Stimulated activated naive B cell treated with anti-CD40 and anti-IgM and Interleukin-4, amounts not matched to agents 10 μg/mL and 1 μg/mL and 100 μg/mL, for 72 hours (primary cell): ENCODE measurements at regions not wholly inside any gene's neighbourhood (a gene's known extent, or its start where the extent isn't known, plus 50 kb on each side); places are given as distances from the start of the nearest gene placed in this dataset.

Experiments
- ATAC-seq, 2 donors: fragments of 150-1000 bp; cut with Tn5 transposase; replicated peaks; 2 replicates each; pipeline ENCODE4 v1.10.0; 2021; ENCODE audit warnings: moderate library complexity in 1 of 2
- DNase-seq: peaks from one replicate; pipeline ENCODE4 v3.0.0; 2021
- H3K27ac Mint-ChIP-seq: one replicate; pipeline ENCODE4 v1.8.0; 2022; ENCODE audit warnings: mild to moderate bottlenecking, mixed read lengths
- H3K27me3 Mint-ChIP-seq, 2 donors: one replicate each; pipeline ENCODE4 v1.8.0; 2022; ENCODE audit warnings: mixed read lengths in 2 of 2
- H3K36me3 Mint-ChIP-seq, 2 donors: one replicate each; pipeline ENCODE4 v1.8.0; 2022; ENCODE audit warnings: mixed read lengths in 2 of 2, mild to moderate bottlenecking in 1 of 2
- H3K4me1 Mint-ChIP-seq, 2 donors: one replicate each; pipeline ENCODE4 v1.8.0; 2022; ENCODE audit warnings: mixed read lengths in 2 of 2, mild to moderate bottlenecking in 1 of 2
- H3K4me3 Mint-ChIP-seq, 2 donors: one replicate each; pipeline ENCODE4 v1.8.0; 2022; ENCODE audit warnings: mild to moderate bottlenecking in 2 of 2, mixed read lengths in 2 of 2, moderate library complexity in 1 of 2
- H3K9me3 Mint-ChIP-seq, 2 donors: one replicate each; pipeline ENCODE4 v1.8.0; 2022; ENCODE audit warnings: mixed read lengths in 2 of 2, mild to moderate bottlenecking in 1 of 2

DNA sequence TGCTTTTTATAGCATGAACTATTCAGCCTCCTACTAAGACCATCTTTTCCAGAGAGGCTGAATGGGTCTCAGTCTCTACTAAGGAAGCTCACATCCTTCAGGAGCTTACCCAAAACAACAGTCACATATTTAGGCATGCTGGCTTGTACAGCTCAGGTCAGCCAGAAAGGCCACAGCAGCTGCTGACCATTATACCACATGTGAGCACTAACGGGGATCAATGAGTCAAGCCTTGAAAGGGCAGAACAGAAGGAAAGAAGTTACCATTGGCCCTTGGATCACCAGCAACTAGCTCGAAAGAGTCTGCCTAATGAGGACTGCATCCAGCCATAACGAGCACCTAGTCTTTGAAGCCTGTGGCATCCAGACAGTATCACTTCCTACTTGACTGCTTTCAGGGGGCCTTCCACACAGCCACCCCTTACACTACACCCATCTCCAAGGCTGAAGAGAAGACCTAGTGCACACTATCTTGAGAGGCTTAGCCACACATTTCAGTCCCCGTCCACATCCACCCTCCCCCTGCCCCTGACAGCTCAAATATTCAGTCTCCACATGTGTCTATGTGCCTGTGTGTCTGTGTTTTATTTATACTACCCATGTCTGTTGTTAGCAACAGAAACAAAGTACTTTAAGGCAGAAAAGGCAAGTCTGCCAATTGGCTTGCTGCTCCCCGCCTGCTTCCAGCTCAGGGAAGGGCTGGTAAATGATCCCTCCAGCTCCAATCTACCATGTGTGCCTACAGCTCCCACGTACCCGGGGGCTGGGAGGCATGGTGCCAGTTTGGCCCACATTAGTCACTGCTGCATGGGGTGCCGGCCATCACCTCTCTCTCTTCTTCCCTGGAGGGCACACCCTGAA is 95.5 kb downstream of the RPL27A start:
- DNase-seq (no peak), ATAC-seq (peak; percentile 91 to 92)
- Mint-ChIP-seq H3K4me3 (no peak overlapping the region), H3K27ac (no peak overlapping the region), H3K4me1 (peaks cover 11 to 17% of the 10 kb centered on the region in 2 donors), H3K36me3 (no peaks in the 10 kb centered on the region), H3K9me3 (no peaks in the 10 kb centered on the region), H3K27me3 (peaks cover 16 to 22% of the 10 kb centered on the region in 2 donors)

DNA sequence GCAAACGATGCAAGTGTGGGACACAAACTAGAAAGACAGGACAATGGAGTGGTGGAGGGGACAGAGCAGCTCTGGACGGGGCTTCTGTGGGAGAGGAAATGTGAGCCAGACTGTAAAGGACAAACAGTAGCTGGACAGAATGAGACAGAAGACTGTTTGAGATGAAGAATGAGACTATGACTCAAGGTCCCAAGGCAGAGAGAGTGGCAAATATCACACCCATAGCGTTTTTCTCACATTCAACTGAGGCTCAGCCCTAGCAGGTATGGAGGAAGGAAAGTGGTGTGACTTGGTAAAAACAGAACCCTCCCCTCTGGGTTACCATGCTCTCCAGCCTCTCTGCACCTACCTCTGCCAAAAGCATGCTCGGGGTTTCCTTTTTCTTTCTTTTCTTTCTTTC is 96.5 kb downstream of the RPL27A start:
- Mint-ChIP-seq H3K36me3 (no peaks in the 10 kb centered on the region), H3K4me3 (no peak overlapping the region), H3K4me1 (peaks cover 11 to 17% of the 10 kb centered on the region in 2 donors), H3K9me3 (no peaks in the 10 kb centered on the region), H3K27me3 (peaks cover 16 to 22% of the 10 kb centered on the region in 2 donors), H3K27ac (no peak overlapping the region)
- no peak for ATAC-seq
- no peak for DNase-seq

DNA sequence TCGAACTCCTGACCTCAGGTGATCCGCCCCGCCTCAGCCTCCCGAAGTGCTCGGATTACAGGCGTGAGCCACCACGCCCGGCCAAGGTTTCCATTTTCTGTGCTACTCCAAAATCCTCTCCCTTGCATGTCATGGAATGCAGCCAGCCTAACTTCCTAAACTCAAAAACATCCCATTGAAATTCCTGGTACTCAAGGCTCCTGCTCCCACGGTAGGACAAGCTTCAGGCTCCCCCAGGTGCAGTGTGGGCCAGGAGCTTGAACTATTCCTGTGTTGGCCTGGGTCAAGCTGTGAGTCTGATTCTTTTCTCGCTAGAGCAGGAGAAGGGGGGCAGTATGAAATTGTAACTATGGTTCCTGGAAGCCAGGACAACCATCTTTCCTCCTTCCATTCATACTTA is 97.1 kb downstream of the RPL27A start:
- no peak overlapping the region for H3K4me3 Mint-ChIP-seq

DNA sequence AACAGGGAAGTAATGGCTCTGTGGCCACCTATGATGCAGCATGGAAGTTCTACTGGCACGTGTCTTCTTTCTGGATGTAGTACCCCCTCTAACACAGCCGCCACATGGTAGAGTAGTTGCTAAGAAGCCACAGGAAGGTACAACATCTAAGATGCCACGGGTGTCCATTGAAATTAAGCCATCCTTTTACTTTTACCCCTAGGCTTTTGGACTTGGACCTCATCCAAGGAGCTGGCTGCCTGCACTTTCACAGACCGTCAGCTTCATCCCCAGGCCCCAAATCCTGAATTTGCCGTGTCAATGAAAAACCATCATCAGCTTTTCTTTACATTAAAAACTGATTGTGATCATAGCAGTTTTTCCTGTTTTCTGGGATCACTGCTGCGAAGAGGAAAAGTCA is 102.4 kb downstream of the RPL27A start:
- no peak for ATAC-seq
- no peak overlapping the region for H3K27ac Mint-ChIP-seq
- H3K27me3 Mint-ChIP-seq, result peaks cover 12 to 18% of the 10 kb centered on the region in 2 donors
- no peaks in the 10 kb centered on the region for H3K36me3 Mint-ChIP-seq
- DNase-seq, result no peak
- no peak overlapping the region for H3K4me3 Mint-ChIP-seq
- no peaks in the 10 kb centered on the region for H3K9me3 Mint-ChIP-seq
- H3K4me1 Mint-ChIP-seq, result peaks cover 0 to under 1% of the 10 kb centered on the region in 2 donors

More for the DNA sequence above, 97.1 kb downstream of the RPL27A start:
- Mint-ChIP-seq H3K9me3 (no peaks in the 10 kb centered on the region), H3K36me3 (no peaks in the 10 kb centered on the region), H3K27ac (no peak overlapping the region), H3K4me1 (peaks cover 9 to 12% of the 10 kb centered on the region in 2 donors), H3K27me3 (peaks cover 16 to 22% of the 10 kb centered on the region in 2 donors)
- ATAC-seq (no peak), DNase-seq (no peak)

DNA sequence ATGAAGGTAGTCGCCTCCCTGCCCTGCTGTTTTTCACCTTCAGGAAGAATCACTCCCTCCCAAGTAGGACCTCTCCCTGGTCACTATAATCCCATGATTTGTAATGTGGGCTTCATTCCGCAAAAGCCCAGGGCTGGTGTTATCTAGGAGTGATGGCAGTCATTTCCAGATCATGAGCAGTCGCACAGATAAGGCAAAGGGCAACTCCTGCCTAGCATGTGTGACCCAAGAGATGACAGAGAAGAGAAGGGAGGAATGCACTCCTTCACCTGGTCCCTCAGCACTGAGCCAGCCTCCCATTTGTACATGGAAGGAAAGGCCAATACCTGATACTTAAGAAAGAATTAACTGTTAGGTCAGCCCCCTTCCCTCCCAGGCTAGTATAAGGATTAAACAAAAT is 102.9 kb downstream of the RPL27A start:
- no peak overlapping the region for H3K27ac Mint-ChIP-seq
- no peak for DNase-seq
- no peaks in the 10 kb centered on the region for H3K36me3 Mint-ChIP-seq
- H3K9me3 Mint-ChIP-seq, result no peaks in the 10 kb centered on the region
- no peak for ATAC-seq
- H3K4me1 Mint-ChIP-seq, result peaks cover 0 to 2% of the 10 kb centered on the region in 2 donors
- H3K4me3 Mint-ChIP-seq, result no peak overlapping the region
- peaks cover 8 to 13% of the 10 kb centered on the region in 2 donors for H3K27me3 Mint-ChIP-seq

DNA sequence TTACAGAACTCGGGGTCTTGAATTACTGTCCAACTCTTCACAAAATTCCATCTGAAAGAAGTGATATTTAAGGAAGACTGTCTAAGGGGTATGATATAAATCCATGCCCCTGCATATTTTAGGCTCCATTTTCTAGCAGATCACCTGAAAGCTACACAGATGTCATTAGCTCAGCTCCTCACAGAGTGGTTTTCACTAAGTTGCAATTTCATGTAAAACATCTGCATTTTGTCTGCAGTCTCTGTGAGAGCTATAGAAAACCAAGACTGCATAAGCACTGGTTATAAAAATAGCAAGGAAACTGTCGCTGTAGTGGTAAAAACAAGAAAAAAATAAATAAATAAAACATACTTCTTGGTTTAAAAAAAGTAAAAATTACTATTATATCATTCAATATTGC is 103.4 kb downstream of the RPL27A start:
- no peak for ATAC-seq
- peaks cover 0 to 2% of the 10 kb centered on the region in 2 donors for H3K4me1 Mint-ChIP-seq
- H3K9me3 Mint-ChIP-seq, result no peaks in the 10 kb centered on the region
- H3K36me3 Mint-ChIP-seq, result no peaks in the 10 kb centered on the region
- H3K27ac Mint-ChIP-seq, result no peak overlapping the region
- peaks cover 3 to 11% of the 10 kb centered on the region in 2 donors for H3K27me3 Mint-ChIP-seq
- DNase-seq, result no peak
- no peak overlapping the region for H3K4me3 Mint-ChIP-seq

DNA sequence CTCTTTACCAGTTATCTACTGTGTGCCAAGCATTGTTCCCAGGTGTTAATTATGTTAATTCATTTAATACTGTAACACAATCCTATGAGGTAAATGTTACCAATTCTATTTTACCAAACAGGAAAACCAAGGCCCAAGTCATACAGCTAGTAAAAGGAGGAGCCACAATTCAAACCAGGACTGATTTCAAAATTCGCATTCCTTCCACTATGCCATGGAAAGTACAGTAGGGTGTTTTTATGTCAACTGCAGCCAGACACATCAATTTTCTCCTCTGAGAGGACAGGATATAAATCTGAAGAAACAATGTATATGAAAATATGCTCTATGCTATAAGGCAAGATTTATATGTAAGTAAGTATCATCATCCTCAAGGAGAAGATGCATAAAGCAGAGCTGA is 104.3 kb downstream of the RPL27A start:
- Mint-ChIP-seq H3K4me1 (peaks cover 0 to 2% of the 10 kb centered on the region in 2 donors), H3K36me3 (no peaks in the 10 kb centered on the region), H3K9me3 (no peaks in the 10 kb centered on the region), H3K27ac (no peak overlapping the region), H3K27me3 (peaks cover 0 to 5% of the 10 kb centered on the region in 2 donors), H3K4me3 (no peak overlapping the region)
- ATAC-seq (no peak), DNase-seq (no peak)

DNA sequence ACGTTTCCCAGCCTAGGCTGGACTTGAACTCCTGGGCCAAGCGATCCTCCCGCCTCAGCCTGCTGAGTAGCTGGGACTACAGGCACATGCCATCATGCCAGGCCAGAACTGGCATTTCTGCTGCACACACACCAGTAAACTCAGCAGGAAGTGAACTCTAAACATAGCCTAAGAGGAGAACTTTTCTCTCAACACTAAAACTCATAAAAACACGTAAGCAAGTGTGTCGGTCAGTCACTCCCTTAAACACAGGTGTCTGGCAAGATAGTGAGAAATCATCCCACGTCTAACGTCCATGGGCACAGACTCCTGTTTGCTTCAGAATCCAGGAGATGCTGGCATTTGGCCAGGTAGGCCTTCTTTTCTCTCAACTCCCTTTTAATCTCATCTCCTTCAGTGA is 104.8 kb downstream of the RPL27A start:
- no peaks in the 10 kb centered on the region for H3K36me3 Mint-ChIP-seq
- no peaks in the 10 kb centered on the region for H3K9me3 Mint-ChIP-seq
- peaks cover 0 to 2% of the 10 kb centered on the region in 2 donors for H3K4me1 Mint-ChIP-seq
- DNase-seq (no peak), ATAC-seq (no peak)
- H3K27me3 Mint-ChIP-seq, result peaks cover 0 to 5% of the 10 kb centered on the region in 2 donors
- no peak overlapping the region for H3K27ac Mint-ChIP-seq
- no peak overlapping the region for H3K4me3 Mint-ChIP-seq

DNA sequence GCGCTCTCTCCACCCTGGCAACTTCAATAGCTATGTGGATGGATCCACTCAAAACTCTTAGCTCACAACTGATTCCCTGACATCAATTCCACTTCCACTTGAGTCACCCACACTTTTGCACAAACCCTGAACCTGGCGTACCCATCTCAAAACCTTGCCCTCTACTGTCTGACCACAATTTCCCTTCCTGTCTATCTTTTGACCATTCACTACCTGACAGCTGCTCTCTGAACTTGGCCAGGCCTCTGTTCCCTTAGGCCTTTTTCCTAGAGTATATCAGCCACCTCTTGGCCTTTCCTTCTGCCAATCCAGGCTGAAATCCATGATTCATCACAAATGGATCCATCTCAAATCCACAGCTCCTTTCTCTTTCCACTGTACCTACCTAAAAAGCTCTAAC is 106.0 kb downstream of the RPL27A start:
- Mint-ChIP-seq H3K4me1 (peaks cover 0 to 2% of the 10 kb centered on the region in 2 donors), H3K9me3 (no peaks in the 10 kb centered on the region), H3K4me3 (no peak overlapping the region), H3K27me3 (peaks cover 0 to 5% of the 10 kb centered on the region in 2 donors), H3K27ac (no peak overlapping the region), H3K36me3 (no peaks in the 10 kb centered on the region)
- no peak for ATAC-seq
- no peak for DNase-seq

DNA sequence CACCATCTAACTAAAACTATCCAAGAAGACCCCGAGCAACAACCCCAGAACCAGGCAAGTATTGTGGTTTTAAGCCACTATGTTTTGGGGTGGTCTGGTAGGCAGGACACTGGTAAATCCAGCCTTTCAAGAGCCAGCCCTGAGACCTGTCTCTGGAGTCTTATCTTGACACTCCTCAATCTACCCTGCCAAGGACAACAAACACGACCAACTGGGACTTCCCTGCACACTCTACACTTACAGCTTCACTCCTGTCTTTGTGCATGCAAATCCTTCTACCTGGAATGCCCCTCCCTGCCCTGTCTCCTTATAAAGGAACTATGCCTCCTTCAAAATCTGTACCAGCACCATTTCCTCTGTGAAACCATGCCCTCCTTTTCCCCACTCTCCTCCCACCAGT is 107.3 kb downstream of the RPL27A start:
- no peaks in the 10 kb centered on the region for H3K9me3 Mint-ChIP-seq
- no peak for ATAC-seq

DNA sequence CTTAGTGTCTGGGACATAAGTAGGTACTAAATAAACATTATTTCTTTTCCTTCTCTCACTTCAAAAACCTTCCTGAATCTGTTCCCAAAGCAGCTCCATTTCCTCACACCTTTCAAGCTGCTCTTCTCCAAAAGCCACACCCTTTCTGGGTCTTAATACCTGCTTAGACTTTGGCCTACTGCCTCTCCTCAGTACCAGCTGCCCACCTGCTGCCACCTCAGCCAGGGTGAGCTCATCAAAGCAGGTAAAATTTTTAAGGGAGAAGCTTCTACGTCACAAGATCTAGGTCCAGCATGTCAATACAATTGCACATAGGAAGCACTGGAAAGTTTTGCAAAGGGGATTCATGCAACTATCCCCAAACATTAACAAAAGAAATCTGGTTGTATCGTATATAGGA is 108.4 kb downstream of the RPL27A start:
- DNase-seq (no peak), ATAC-seq (no peak)
- peaks cover 0 to 10% of the 10 kb centered on the region in 2 donors for H3K27me3 Mint-ChIP-seq
- H3K9me3 Mint-ChIP-seq, result no peaks in the 10 kb centered on the region
- no peak overlapping the region for H3K4me3 Mint-ChIP-seq
- no peaks in the 10 kb centered on the region for H3K36me3 Mint-ChIP-seq
- H3K4me1 Mint-ChIP-seq, result peaks cover 0 to 2% of the 10 kb centered on the region in 2 donors
- H3K27ac Mint-ChIP-seq, result no peak overlapping the region

More for the DNA sequence above, 107.3 kb downstream of the RPL27A start:
- Mint-ChIP-seq H3K27ac (no peak overlapping the region), H3K36me3 (no peaks in the 10 kb centered on the region), H3K4me1 (peaks cover 0 to 2% of the 10 kb centered on the region in 2 donors), H3K4me3 (no peak overlapping the region), H3K27me3 (peaks cover 0 to 5% of the 10 kb centered on the region in 2 donors)
- DNase-seq, result no peak

DNA sequence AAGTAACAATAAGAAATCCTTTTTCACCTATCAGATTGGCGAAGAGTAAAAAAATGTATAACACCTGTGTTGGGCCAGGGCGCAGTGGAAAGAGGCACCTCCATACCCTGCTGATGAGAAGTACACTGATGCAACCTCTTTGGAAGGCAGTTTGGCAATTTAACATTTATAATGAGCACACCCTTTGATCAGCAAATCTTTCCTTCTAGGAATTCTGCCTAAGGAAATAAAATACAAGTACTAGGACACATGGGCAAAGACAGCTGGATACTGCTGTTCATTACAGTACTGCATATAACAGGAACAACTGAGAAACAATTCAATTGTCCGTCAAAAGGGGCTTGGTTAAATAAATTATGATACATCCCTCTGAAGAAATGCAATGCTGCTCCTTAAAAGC is 110.1 kb downstream of the RPL27A start:
- Mint-ChIP-seq H3K4me1 (peaks cover 0 to 2% of the 10 kb centered on the region in 2 donors), H3K27ac (no peak overlapping the region), H3K4me3 (no peak overlapping the region), H3K9me3 (no peaks in the 10 kb centered on the region), H3K27me3 (peaks cover 3 to 15% of the 10 kb centered on the region in 2 donors), H3K36me3 (no peaks in the 10 kb centered on the region)
- DNase-seq (no peak), ATAC-seq (no peak)

DNA sequence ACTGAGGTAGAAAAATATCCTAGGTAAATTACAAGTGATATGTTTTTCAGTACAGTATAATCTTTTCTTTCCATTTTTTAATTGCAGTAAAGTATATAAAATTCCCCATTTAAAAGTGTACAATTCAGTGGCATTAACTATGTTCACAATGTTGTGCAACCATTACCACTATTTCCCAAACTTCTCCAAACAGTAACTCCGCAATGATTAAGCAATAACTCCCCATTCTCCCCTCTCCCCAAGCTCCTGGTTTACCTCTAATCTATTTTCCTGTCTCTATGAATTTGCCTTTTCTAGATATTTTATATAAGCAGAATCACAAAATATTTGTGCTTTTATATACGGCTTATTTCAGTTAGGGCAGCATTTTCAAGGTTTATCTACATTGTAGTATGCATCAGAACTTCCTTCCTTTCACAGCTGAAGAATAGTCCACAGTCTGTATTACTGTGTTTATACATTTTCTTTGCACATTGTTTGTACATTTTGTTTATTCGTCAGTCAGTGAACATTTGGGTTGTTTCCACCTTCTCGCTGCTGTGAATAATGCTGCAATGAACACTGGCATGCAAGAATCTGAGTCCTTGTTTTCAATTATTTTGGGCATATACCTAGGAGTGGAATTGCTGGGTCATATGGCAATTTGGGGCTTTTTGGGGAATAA is 110.7 kb downstream of the RPL27A start:
- Mint-ChIP-seq H3K4me1 (peaks cover 0 to 2% of the 10 kb centered on the region in 2 donors), H3K27ac (no peak overlapping the region), H3K27me3 (peaks cover 8 to 20% of the 10 kb centered on the region in 2 donors), H3K4me3 (no peak overlapping the region), H3K9me3 (no peaks in the 10 kb centered on the region), H3K36me3 (no peaks in the 10 kb centered on the region)
- ATAC-seq, result no peak
- no peak for DNase-seq

DNA sequence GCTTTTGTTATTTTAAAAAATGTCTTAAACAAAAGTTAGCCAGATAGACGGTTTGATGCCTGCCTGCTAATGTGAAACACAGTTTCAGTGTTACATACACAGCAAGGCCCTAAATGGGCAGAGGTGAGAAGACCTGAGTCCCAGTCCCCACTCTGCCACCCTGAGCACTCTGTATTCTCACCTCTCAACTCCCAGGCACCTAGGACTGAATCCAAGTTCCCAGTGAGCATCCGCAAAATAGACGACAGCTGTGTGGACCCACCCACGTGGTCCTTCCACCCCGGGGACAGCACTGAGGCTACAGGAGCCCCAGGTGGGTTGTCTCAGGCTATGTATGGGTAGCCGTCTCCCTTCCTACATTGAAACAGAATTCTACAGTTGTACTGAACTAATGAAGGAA is 111.5 kb downstream of the RPL27A start:
- peaks cover 11 to 20% of the 10 kb centered on the region in 2 donors for H3K27me3 Mint-ChIP-seq
- no peaks in the 10 kb centered on the region for H3K9me3 Mint-ChIP-seq
- peak overlapping the region; percentile 66 for H3K27ac Mint-ChIP-seq
- peaks cover 0 to 2% of the 10 kb centered on the region in 2 donors for H3K4me1 Mint-ChIP-seq
- ATAC-seq (no peak), DNase-seq (no peak)
- no peak overlapping the region for H3K4me3 Mint-ChIP-seq
- H3K36me3 Mint-ChIP-seq, result no peaks in the 10 kb centered on the region

DNA sequence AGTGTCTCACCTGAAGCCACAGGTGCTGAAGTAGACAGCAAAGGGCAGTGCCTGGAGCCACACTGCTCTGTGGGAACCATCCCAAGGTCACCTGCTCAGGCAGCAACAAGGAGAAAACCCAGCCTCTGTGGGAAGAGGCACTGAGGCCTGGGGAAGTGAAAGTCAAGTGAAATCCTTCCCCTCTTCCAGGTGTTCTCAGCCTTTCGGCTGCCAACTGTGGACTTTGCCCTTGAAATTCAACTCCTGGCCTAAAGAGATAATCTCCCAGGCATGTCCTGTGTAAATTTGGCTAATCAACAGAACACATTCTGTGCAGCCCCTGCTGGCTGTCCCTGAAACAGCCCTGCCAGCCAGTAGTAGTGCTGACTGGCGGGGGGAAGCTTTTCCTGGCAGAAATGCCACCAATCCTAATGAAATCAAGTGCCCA is 112.1 kb downstream of the RPL27A start:
- Mint-ChIP-seq H3K9me3 (no peaks in the 10 kb centered on the region), H3K4me3 (no peak overlapping the region), H3K27me3 (peaks cover 12 to 20% of the 10 kb centered on the region in 2 donors), H3K27ac (no peak overlapping the region), H3K4me1 (peaks cover 0 to 2% of the 10 kb centered on the region in 2 donors), H3K36me3 (no peaks in the 10 kb centered on the region)
- no peak for ATAC-seq
- DNase-seq, result no peak
